HepG2 (cell line): ENCODE measurements at regions not wholly inside any gene's neighbourhood (a gene's known extent, or its start where the extent isn't known, plus 50 kb on each side); places are given as distances from the start of the nearest gene placed in this dataset.

Source experiments
- ATAC-seq: fragments of 200-7000 bp; cut with Tn5 transposase; 3 replicates; pipeline ENCODE4 v1.9.1; 2020; ENCODE audit warnings: mild to moderate bottlenecking, moderate library complexity
- BruUV-seq: library from RNA; stranded (reverse); fragments of 400-500 nt; replicated peaks from 2 replicates; lab custom pipeline; 2021; lab: Mats Ljungman, UMichigan
- CTCF ChIA-PET: fragments of 300-600 bp; formaldehyde crosslinking; extraction: SDS; loops from one replicate; lab custom pipeline; 2021; ENCODE audit warnings: low total read pairs, inconsistent platforms, low intra/inter-chr PET ratio; lab: Yijun Ruan, JAX
- POLR2A ChIA-PET: fragments of 350-600 bp; sonication (Branson Sonifier 250); formaldehyde crosslinking; loops from one replicate; lab custom pipeline; 2020; ENCODE audit warnings: antibody characterized with exemption, inconsistent platforms; lab: Yijun Ruan, JAX
- DNase-seq: peaks from one replicate; pipeline ENCODE4 v3.0.0-alpha.2; 2015; ENCODE audit warnings: low spot score
- FAIRE-seq: peaks from 3 replicates; lab custom pipeline; 2011; peaks lifted over from hg19 to GRCh38; lab: Jason Lieb, UNC
- H2AFZ ChIP-seq: one replicate; pipeline ENCODE4 v1.6.1; 2011; ENCODE audit warnings: low read length, inconsistent platforms
- H3K27ac ChIP-seq: fragments of 300-600 bp; 3 replicates; pipeline ENCODE4 v1.8.0; 2011; ENCODE audit warnings: mixed run types, mild to moderate bottlenecking, mixed read lengths, low read length, inconsistent platforms; ENCODE audit not compliant: insufficient read depth; ENCODE audit errors: extremely low read length
- H3K27me3 ChIP-seq, 2 experiments: fragments of 200-600 bp in 1 of 2; 2 replicates in 1 of 2; 3 replicates in 1 of 2; pipeline versions ENCODE4 v1.6.0 to v1.8.0; 2011; ENCODE audit warnings: low read length in 2 of 2, mild to moderate bottlenecking in 2 of 2, moderate library complexity in 2 of 2, inconsistent platforms in 1 of 2; ENCODE audit not compliant: insufficient read depth in 2 of 2, control insufficient read depth in 1 of 2
- H3K36me3 ChIP-seq, 2 experiments: fragments of 200-600 bp in 1 of 2; replicated peaks in 1 of 2; 2 replicates in 1 of 2; 3 replicates in 1 of 2; pipeline versions ENCODE4 v1.5.1 to v1.8.0; 2011; ENCODE audit warnings: low read length in 2 of 2, inconsistent platforms in 1 of 2; ENCODE audit not compliant: insufficient read depth in 2 of 2, control insufficient read depth in 1 of 2
- H3K4me1 ChIP-seq: 2 replicates; pipeline ENCODE4 v1.5.1; 2012; ENCODE audit warnings: low read length, inconsistent platforms; ENCODE audit not compliant: insufficient read depth
- H3K4me2 ChIP-seq: 2 replicates; pipeline ENCODE4 v1.6.0; 2011; ENCODE audit warnings: low read depth, low read length, inconsistent platforms
- H3K4me3 ChIP-seq, 3 experiments: fragments of 200-600 bp in 1 of 3; sonication (generic), shearing (Covaris generic) in 1 of 3; replicated peaks in 1 of 3; 2 replicates each; pipeline ENCODE4 v1.5.1; 2011 to 2016; ENCODE audit warnings: low read length in 3 of 3, inconsistent platforms in 2 of 3, low read depth in 2 of 3, mild to moderate bottlenecking in 2 of 3, control low read depth in 1 of 3, mixed read lengths in 1 of 3; ENCODE audit not compliant: insufficient read depth in 1 of 3
- H3K79me2 ChIP-seq: one replicate; pipeline ENCODE4 v1.6.1; 2011; ENCODE audit warnings: low read length, inconsistent platforms; ENCODE audit not compliant: insufficient read depth
- H3K9ac ChIP-seq: 2 replicates; pipeline ENCODE4 v1.6.0; 2011; ENCODE audit warnings: mild to moderate bottlenecking, low read depth, low read length, inconsistent platforms; ENCODE audit not compliant: insufficient read depth
- H3K9me3 ChIP-seq: 2 replicates; pipeline ENCODE4 v1.5.1; 2012; ENCODE audit warnings: mild to moderate bottlenecking, low read length
- H4K20me1 ChIP-seq: 2 replicates; pipeline ENCODE4 v1.6.0; 2011; ENCODE audit warnings: inconsistent platforms, mild to moderate bottlenecking, low read length, moderate library complexity; ENCODE audit not compliant: insufficient read depth
- ARNTL ChIP-seq: sonication (generic); formaldehyde crosslinking; IDR thresholded peaks from 2 replicates; pipeline ENCODE4 v1.4.0; 2020; ENCODE audit warnings: mild to moderate bottlenecking, missing genetic modification reagents
- ATF1 ChIP-seq: IDR thresholded peaks from 2 replicates; pipeline ENCODE4 v1.6.1; 2016; ENCODE audit warnings: mild to moderate bottlenecking, control low read depth
- CREM ChIP-seq, 2 experiments: sonication (generic) in 1 of 2; formaldehyde crosslinking in 1 of 2; IDR thresholded peaks; 2 replicates each; pipeline versions ENCODE4 v1.4.0 to v1.6.1; 2016 to 2020; ENCODE audit warnings: antibody characterized with exemption in 1 of 2, mild to moderate bottlenecking in 1 of 2, missing genetic modification reagents in 1 of 2
- EED ChIP-seq: sonication (generic); formaldehyde crosslinking; IDR thresholded peaks from 2 replicates; pipeline ENCODE4 v1.5.0; 2020; ENCODE audit warnings: mild to moderate bottlenecking, missing genetic modification reagents
- ELF4 ChIP-seq: sonication (generic); formaldehyde crosslinking; IDR thresholded peaks from 2 replicates; pipeline ENCODE4 v1.5.0; 2020; ENCODE audit warnings: missing genetic modification reagents, mild to moderate bottlenecking, moderate library complexity, borderline replicate concordance
- HNRNPK ChIP-seq: fragments of 200-400 bp; formaldehyde crosslinking; IDR thresholded peaks from 2 replicates; pipeline ENCODE4 v1.6.1; 2018; ENCODE audit warnings: low read length, low read depth, moderate library complexity, mild to moderate bottlenecking; ENCODE audit not compliant: poor library complexity, severe bottlenecking
- MAFG ChIP-seq: sonication (generic); formaldehyde crosslinking; IDR thresholded peaks from 2 replicates; pipeline ENCODE4 v1.5.1; 2020; ENCODE audit warnings: mild to moderate bottlenecking, missing genetic modification reagents
- MIXL1 ChIP-seq: IDR thresholded peaks from 2 replicates; pipeline ENCODE4 v1.6.1; 2016
- NAIF1 ChIP-seq: sonication (generic); formaldehyde crosslinking; IDR thresholded peaks from 2 replicates; pipeline ENCODE4 v1.5.0; 2020; ENCODE audit warnings: mild to moderate bottlenecking, missing genetic modification reagents, borderline replicate concordance
- NFKBIZ ChIP-seq: IDR thresholded peaks from 2 replicates; pipeline ENCODE4 v1.6.1; 2018; ENCODE audit warnings: missing genetic modification reagents, missing compliant biosample characterization
- POLR2AphosphoS2 ChIP-seq: IDR thresholded peaks from 2 replicates; pipeline ENCODE4 v1.6.1; 2011; ENCODE audit warnings: low read depth, low read length, improper control_type of control experiment
- SIX1 ChIP-seq: sonication (generic); formaldehyde crosslinking; IDR thresholded peaks from 2 replicates; pipeline ENCODE4 v1.4.0; 2020; ENCODE audit warnings: missing genetic modification reagents, borderline replicate concordance
- TAF15 ChIP-seq: fragments of 200-400 bp; formaldehyde crosslinking; IDR thresholded peaks from one replicate; pipeline ENCODE4 v1.6.1; 2018; ENCODE audit warnings: mild to moderate bottlenecking, low read depth, low read length; ENCODE audit not compliant: poor library complexity, severe bottlenecking
- U2AF2 ChIP-seq: fragments of 200-400 bp; formaldehyde crosslinking; IDR thresholded peaks from 2 replicates; pipeline ENCODE4 v1.6.1; 2017; ENCODE audit warnings: low read depth, mild to moderate bottlenecking, low read length
- ZNF33A ChIP-seq: sonication (generic); formaldehyde crosslinking; IDR thresholded peaks from 2 replicates; pipeline ENCODE4 v1.5.1; 2020; ENCODE audit warnings: missing genetic modification reagents, mild to moderate bottlenecking, moderate library complexity, borderline replicate concordance
- ZNF75D ChIP-seq: sonication (generic); formaldehyde crosslinking; IDR thresholded peaks from 2 replicates; pipeline ENCODE4 v1.8.1; 2023; ENCODE audit warnings: missing genetic modification reagents, mild to moderate bottlenecking, borderline replicate concordance
- WGBS: methylation state at CpG from one replicate; pipeline ENCODE4 v1.1.6; 2017; ENCODE audit warnings: low lambda C conversion rate; 5-methylcytosine and 5-hydroxymethylcytosine counted together
- in situ Hi-C: cut with HindIII; loops from 2 replicates; pipeline ENCODE4 v1.10.0; 2017; ENCODE audit warnings: low pct_unique_long_range_greater_than_20kb; ENCODE audit not compliant: extremely low pct_ligation_motif_present
- intact Hi-C: fragments of 100-400 bp; cut with micrococcal nuclease; formaldehyde crosslinking; loops from one replicate; pipeline ENCODE4 v1.10.0; 2022; ENCODE audit not compliant: unreplicated experiment
- TF ChIP-seq, protein P1 (sequence below): sonication (generic); formaldehyde crosslinking; IDR thresholded peaks from 2 replicates; pipeline ENCODE4 v1.8.0; 2022; ENCODE audit warnings: missing genetic modification reagents, low read depth, mild to moderate bottlenecking, borderline replicate concordance
- TF ChIP-seq, protein P2 (sequence below): sonication (generic); formaldehyde crosslinking; conservative IDR thresholded peaks from 2 replicates; pipeline ENCODE4 v1.8.0; 2022; ENCODE audit warnings: mild to moderate bottlenecking, moderate library complexity, missing genetic modification reagents

DNA sequence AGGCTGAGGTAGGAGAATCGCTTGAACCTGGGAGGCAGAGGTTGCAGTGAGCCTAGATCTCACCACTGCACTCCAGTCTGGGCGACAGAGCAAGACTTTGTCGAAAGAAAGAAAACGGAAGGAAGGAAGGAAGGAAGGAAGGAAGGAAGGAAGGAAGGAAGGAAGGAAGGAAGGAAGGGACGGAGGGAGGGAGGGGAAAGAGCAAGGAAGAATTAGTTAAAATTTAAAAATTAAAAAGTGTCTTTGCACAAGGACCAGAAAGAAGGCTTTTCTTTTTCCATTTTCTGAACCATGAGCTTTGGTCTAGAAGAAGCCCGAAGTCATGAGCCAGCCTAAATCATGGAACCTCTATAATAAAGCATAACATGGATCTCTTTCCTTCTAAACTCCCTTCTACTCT, 138.2 kb upstream of the DNAJC10 start:
- H3K9me3 ChIP-seq = no peaks in the 10 kb centered on the region
- no peak overlapping the region for H3K4me2 ChIP-seq
- H2AFZ ChIP-seq = no peak overlapping the region
- 5% methylated on average over 6 of the region's 6 CpGs for WGBS
- in situ Hi-C loops (no loop called here), intact Hi-C loops (no loop called here)
- ATAC-seq = no peak
- ChIA-PET POLR2A (no interaction called here), CTCF (no interaction called here)
- H3K9ac ChIP-seq = no peak overlapping the region
- H3K36me3 ChIP-seq = no peaks in the 10 kb centered on the region
- no peak overlapping the region for H3K27ac ChIP-seq
- peak; percentile 28 for TF ChIP-seq HNRNPK
- 0 out of 2 replicates have a peak, but pooled peaks have one; percentile 36 for TF ChIP-seq U2AF2
- TF ChIP-seq ELF4 (CRISPR knock-in tag) = no peak
- no peak for TF ChIP-seq TAF15
- no peaks in the 10 kb centered on the region for H4K20me1 ChIP-seq
- H3K27me3 ChIP-seq = no peaks in the 10 kb centered on the region
- no peaks in the 10 kb centered on the region for H3K79me2 ChIP-seq
- no peak for FAIRE-seq
- H3K4me3 ChIP-seq = no peak overlapping the region
- no TSS peak for BruUV-seq
- H3K4me1 ChIP-seq = no peaks in the 10 kb centered on the region
- no peak for DNase-seq

DNA sequence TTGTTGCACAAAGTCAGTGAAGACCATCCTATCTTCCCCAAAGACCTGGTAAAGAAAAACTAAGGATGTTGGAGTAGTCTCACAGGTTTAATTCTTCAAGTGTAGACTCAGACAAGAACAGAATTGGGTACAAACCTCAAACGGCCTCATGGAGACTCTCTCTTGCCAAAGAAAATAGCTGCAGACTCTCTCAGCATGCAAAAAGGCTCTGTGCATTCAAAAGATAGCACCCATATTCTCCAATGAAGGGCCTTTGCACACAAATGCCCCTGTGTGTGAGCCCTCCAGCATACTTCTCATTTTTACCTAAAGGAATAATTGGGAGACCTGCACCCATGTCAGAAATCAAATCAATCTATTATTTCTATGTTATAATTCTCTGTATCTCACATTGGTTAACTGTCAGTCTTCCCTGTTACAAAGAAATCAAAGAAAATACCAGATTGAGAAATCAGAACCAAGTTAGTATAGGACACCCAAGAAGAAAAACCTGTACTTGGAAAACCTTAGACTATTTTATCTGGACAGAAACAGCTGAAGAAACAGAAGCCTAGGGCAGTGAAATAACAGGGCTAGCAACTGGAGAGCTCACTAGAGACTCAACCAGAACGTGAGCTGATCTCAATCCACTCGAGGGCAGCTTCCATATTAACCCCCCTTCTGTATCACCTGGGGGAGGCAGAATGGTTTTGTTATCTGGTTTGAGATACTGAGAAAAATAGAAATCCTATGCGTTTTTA, 134.7 kb upstream of the DNAJC10 start:
- Histone ChIP-seq H3K4me1 (no peaks in the 10 kb centered on the region), H3K27ac (no peak overlapping the region), H3K27me3 (no peaks in the 10 kb centered on the region), H4K20me1 (no peaks in the 10 kb centered on the region), H3K9me3 (no peaks in the 10 kb centered on the region), H3K4me3 (no peak overlapping the region), H3K4me2 (no peak overlapping the region), H3K36me3 (no peaks in the 10 kb centered on the region), H2AFZ (no peak overlapping the region), H3K79me2 (no peaks in the 10 kb centered on the region), H3K9ac (no peak overlapping the region)
- POLR2A ChIA-PET = no interaction called here
- in situ Hi-C loops = no loop called here
- BruUV-seq = no TSS peak
- FAIRE-seq = no peak
- CTCF ChIA-PET = no interaction called here
- intact Hi-C loops = no loop called here
- WGBS = 1% methylated on average over 4 of the region's 4 CpGs
- no peak for ATAC-seq
- DNase-seq = no peak
- no peak for TF ChIP-seq MIXL1 (CRISPR knock-in tag)
- no peak for TF ChIP-seq NFKBIZ (CRISPR knock-in tag)
- no peak for TF ChIP-seq SIX1
- TF ChIP-seq ATF1 (CRISPR knock-in tag) = no peak
- no peak for TF ChIP-seq EED
- TF ChIP-seq, protein P1, sequence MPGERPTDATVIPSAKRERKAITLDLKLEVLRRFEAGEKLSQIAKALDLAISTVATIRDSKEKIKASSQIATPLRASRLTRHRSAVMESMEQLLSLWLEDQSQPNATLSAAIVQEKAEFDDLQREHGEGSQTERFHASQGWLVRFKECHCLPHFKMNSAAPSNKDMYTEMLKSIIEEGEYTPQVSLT (CRISPR knock-in tag) = no peak
- no peak for TF ChIP-seq ZNF75D (CRISPR knock-in tag)
- TF ChIP-seq NAIF1 (CRISPR knock-in tag) = no peak
- TF ChIP-seq ARNTL (CRISPR knock-in tag) = no peak
- TF ChIP-seq CREM (IDR thresholded peaks at IDR 0.05) = no peak
- no peak for TF ChIP-seq CREM (CRISPR knock-in tag; IDR thresholded peaks at IDR 0.05)
- TF ChIP-seq POLR2AphosphoS2 = no peak
- TF ChIP-seq ZNF33A (CRISPR knock-in tag) = no peak
- TF ChIP-seq MAFG (CRISPR knock-in tag) = no peak
- TF ChIP-seq, protein P2, sequence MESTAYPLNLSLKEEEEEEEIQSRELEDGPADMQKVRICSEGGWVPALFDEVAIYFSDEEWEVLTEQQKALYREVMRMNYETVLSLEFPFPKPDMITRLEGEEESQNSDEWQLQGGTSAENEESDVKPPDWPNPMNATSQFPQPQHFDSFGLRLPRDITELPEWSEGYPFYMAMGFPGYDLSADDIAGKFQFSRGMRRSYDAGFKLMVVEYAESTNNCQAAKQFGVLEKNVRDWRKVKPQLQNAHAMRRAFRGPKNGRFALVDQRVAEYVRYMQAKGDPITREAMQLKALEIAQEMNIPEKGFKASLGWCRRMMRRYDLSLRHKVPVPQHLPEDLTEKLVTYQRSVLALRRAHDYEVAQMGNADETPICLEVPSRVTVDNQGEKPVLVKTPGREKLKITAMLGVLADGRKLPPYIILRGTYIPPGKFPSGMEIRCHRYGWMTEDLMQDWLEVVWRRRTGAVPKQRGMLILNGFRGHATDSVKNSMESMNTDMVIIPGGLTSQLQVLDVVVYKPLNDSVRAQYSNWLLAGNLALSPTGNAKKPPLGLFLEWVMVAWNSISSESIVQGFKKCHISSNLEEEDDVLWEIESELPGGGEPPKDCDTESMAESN = no peak
